H1 (cell line): ENCODE measurements at regions not wholly inside any gene's neighbourhood (a gene's known extent, or its start where the extent isn't known, plus 50 kb on each side); places are given as distances from the start of the nearest gene placed in this dataset.

Source experiments
- CTCF ChIA-PET: fragments of 300-600 bp; sonication (Branson Sonifier 250); formaldehyde crosslinking; loops from one replicate; lab custom pipeline; 2021; ENCODE audit not compliant: partially characterized antibody; lab: Charles Lee
- POLR2A ChIA-PET: fragments of 300-600 bp; sonication (Branson Sonifier 250); formaldehyde crosslinking; loops from one replicate; lab custom pipeline; 2021; ENCODE audit warnings: inconsistent platforms; ENCODE audit not compliant: partially characterized antibody; lab: Charles Lee
- DNase-seq, 2 experiments: peaks; one replicate each; pipeline versions ENCODE4 v3.0.0 to v3.0.0-alpha.2; 2010 to 2022; ENCODE audit warnings: low spot score in 2 of 2, low read depth in 1 of 2, mixed read lengths in 1 of 2
- FAIRE-seq: peaks from 2 replicates; lab custom pipeline; 2011; peaks lifted over from hg19 to GRCh38; lab: Jason Lieb, UNC
- H2AFZ ChIP-seq: 2 replicates; pipeline ENCODE4 v1.8.1; 2012; ENCODE audit warnings: low read length, inconsistent platforms
- H2AK5ac ChIP-seq: 2 replicates; pipeline ENCODE4 v1.6.1; 2013; ENCODE audit warnings: low read depth, low read length
- H2BK120ac ChIP-seq: replicated peaks from 2 replicates; pipeline ENCODE3; 2013; ENCODE audit warnings: low read depth, low read length, inconsistent platforms
- H2BK12ac ChIP-seq: 2 replicates; pipeline ENCODE4 v1.6.1; 2013; ENCODE audit warnings: low read depth, low read length
- H2BK15ac ChIP-seq: 2 replicates; pipeline ENCODE4 v1.6.1; 2013; ENCODE audit warnings: low read length
- H2BK20ac ChIP-seq: 2 replicates; pipeline ENCODE4 v1.6.1; 2013; ENCODE audit warnings: low read length
- H2BK5ac ChIP-seq: 2 replicates; pipeline ENCODE4 v1.6.1; 2013; ENCODE audit warnings: low read depth, low read length
- H3K14ac ChIP-seq: 2 replicates; pipeline ENCODE4 v1.6.1; 2013; ENCODE audit warnings: inconsistent platforms; ENCODE audit not compliant: insufficient read length
- H3K18ac ChIP-seq: 2 replicates; pipeline ENCODE4 v1.6.1; 2013; ENCODE audit warnings: low read length; ENCODE audit errors: extremely low read depth
- H3K23ac ChIP-seq: 2 replicates; pipeline ENCODE4 v1.6.1; 2013; ENCODE audit warnings: inconsistent platforms; ENCODE audit not compliant: insufficient read length
- H3K23me2 ChIP-seq: 2 replicates; pipeline ENCODE4 v1.6.1; 2013; ENCODE audit warnings: low read depth, low read length
- H3K27ac ChIP-seq: 2 replicates; pipeline ENCODE4 v1.6.1; 2011; ENCODE audit warnings: low read depth, low read length, inconsistent platforms
- H3K27me3 ChIP-seq, 4 experiments: replicated peaks in 1 of 4; 1 replicate in 1 of 4; 2 replicates in 3 of 4; pipeline versions ENCODE4 v1.6.1 to v1.8.1; 2011 to 2013; ENCODE audit warnings: low read length in 3 of 4, mild to moderate bottlenecking in 3 of 4, inconsistent platforms in 2 of 4, mixed read lengths in 2 of 4, moderate library complexity in 1 of 4; ENCODE audit not compliant: control insufficient read depth in 3 of 4, insufficient read depth in 3 of 4; ENCODE audit errors: extremely low read depth in 1 of 4
- H3K36me3 ChIP-seq, 4 experiments: 2 replicates each; pipeline versions ENCODE4 v1.6.1 to v1.8.1; 2011 to 2013; ENCODE audit warnings: mild to moderate bottlenecking in 4 of 4, low read length in 3 of 4, moderate library complexity in 2 of 4, control low read depth in 1 of 4, inconsistent platforms in 1 of 4; ENCODE audit not compliant: insufficient read depth in 4 of 4, control insufficient read depth in 2 of 4
- H3K4ac ChIP-seq: replicated peaks from 2 replicates; pipeline ENCODE3; 2013; ENCODE audit warnings: low read length, low read depth, mixed read lengths, inconsistent platforms; ENCODE audit not compliant: insufficient read length
- H3K4me1 ChIP-seq, 4 experiments: replicated peaks in 1 of 4; 1 replicate in 1 of 4; 2 replicates in 3 of 4; pipeline versions ENCODE4 v1.6.1 to v1.8.1; 2011 to 2013; ENCODE audit warnings: low read length in 3 of 4, inconsistent platforms in 2 of 4, mixed read lengths in 1 of 4; ENCODE audit not compliant: insufficient read depth in 4 of 4, control insufficient read depth in 3 of 4
- H3K4me2 ChIP-seq, 2 experiments: 2 replicates each; pipeline versions ENCODE4 v1.6.1 to v1.8.1; 2011 to 2013; ENCODE audit warnings: low read depth in 2 of 2, low read length in 2 of 2, control low read depth in 1 of 2, inconsistent platforms in 1 of 2, mild to moderate bottlenecking in 1 of 2; ENCODE audit not compliant: insufficient read depth in 1 of 2
- H3K4me3 ChIP-seq, 4 experiments: fragments of 200-600, 300-600 bp in 1 of 4; sonication (generic), shearing (Covaris generic), sonication (Bioruptor Twin) in 1 of 4; 2 replicates each; pipeline versions ENCODE4 v1.5.1 to v1.8.1; 2011 to 2016; ENCODE audit warnings: low read length in 4 of 4, low read depth in 3 of 4, control low read depth in 2 of 4, inconsistent platforms in 2 of 4, mild to moderate bottlenecking in 2 of 4, mixed read lengths in 1 of 4, moderate library complexity in 1 of 4; ENCODE audit not compliant: insufficient read depth in 2 of 4; ENCODE audit errors: extremely low read depth in 1 of 4
- H3K56ac ChIP-seq: replicated peaks from 2 replicates; pipeline ENCODE3; 2013; ENCODE audit warnings: low read depth, mild to moderate bottlenecking, mixed read lengths, low read length, inconsistent platforms; ENCODE audit not compliant: insufficient read length
- H3K79me1 ChIP-seq: 2 replicates; pipeline ENCODE4 v1.6.1; 2013; ENCODE audit warnings: low read depth, low read length, control low read depth
- H3K79me2 ChIP-seq, 2 experiments: 2 replicates each; pipeline versions ENCODE4 v1.6.1 to v1.8.1; 2012 to 2013; ENCODE audit warnings: low read length in 2 of 2, mild to moderate bottlenecking in 2 of 2, inconsistent platforms in 1 of 2; ENCODE audit not compliant: insufficient read depth in 2 of 2, control insufficient read depth in 1 of 2
- H3K9ac ChIP-seq, 4 experiments: replicated peaks in 1 of 4; 1 replicate in 1 of 4; 2 replicates in 3 of 4; pipeline versions ENCODE4 v1.6.1 to v1.8.1; 2011 to 2013; ENCODE audit warnings: low read depth in 3 of 4, low read length in 3 of 4, control low read depth in 2 of 4, mild to moderate bottlenecking in 2 of 4, moderate library complexity in 2 of 4, inconsistent platforms in 1 of 4; ENCODE audit errors: extremely low read depth in 1 of 4
- H3K9me3 ChIP-seq, 2 experiments: 2 replicates each; pipeline versions ENCODE4 v1.6.1 to v1.8.1; 2012 to 2013; ENCODE audit warnings: mild to moderate bottlenecking in 2 of 2, moderate library complexity in 2 of 2, control low read depth in 1 of 2, inconsistent platforms in 1 of 2, low read depth in 1 of 2, low read length in 1 of 2, mixed read lengths in 1 of 2; ENCODE audit not compliant: insufficient read depth in 2 of 2
- H4K20me1 ChIP-seq, 2 experiments: replicated peaks in 1 of 2; 2 replicates each; pipeline versions ENCODE3 to v1.8.1; 2011 to 2013; ENCODE audit warnings: inconsistent platforms in 2 of 2, low read length in 2 of 2, mild to moderate bottlenecking in 1 of 2; ENCODE audit not compliant: insufficient read depth in 2 of 2, control insufficient read depth in 1 of 2
- H4K5ac ChIP-seq: 2 replicates; pipeline ENCODE4 v1.6.1; 2013; ENCODE audit warnings: low read length, low read depth, mixed read lengths, inconsistent platforms; ENCODE audit not compliant: insufficient read length
- H4K8ac ChIP-seq: 2 replicates; pipeline ENCODE4 v1.8.0; 2013; ENCODE audit warnings: mild to moderate bottlenecking, moderate library complexity, low read length, inconsistent platforms; ENCODE audit not compliant: insufficient read depth; ENCODE audit errors: extremely low read depth
- H4K91ac ChIP-seq: replicated peaks from 2 replicates; pipeline ENCODE3; 2013; ENCODE audit warnings: low read length, mixed read lengths, inconsistent platforms; ENCODE audit not compliant: insufficient read length
- ASH2L ChIP-seq: fragments of 200-600, 300-600 bp; sonication (generic); IDR thresholded peaks from one replicate; pipeline ENCODE4 v1.7.1; 2017; ENCODE audit warnings: low read length
- BCL11A ChIP-seq, 2 experiments: IDR thresholded peaks; one replicate each; pipeline ENCODE4 v1.6.1; 2011; ENCODE audit warnings: low read depth in 2 of 2, low read length in 2 of 2, mild to moderate bottlenecking in 2 of 2
- BRCA1 ChIP-seq: IDR thresholded peaks from 2 replicates; pipeline ENCODE4 v1.6.1; 2012; ENCODE audit warnings: low read depth, low read length, improper control_type of control experiment
- CHD2 ChIP-seq: IDR thresholded peaks from 2 replicates; pipeline ENCODE4 v1.6.1; 2012; ENCODE audit warnings: low read length, improper control_type of control experiment
- EGR1 ChIP-seq: IDR thresholded peaks from 2 replicates; pipeline ENCODE4 v1.6.1; 2011; ENCODE audit warnings: low read depth, low read length, borderline replicate concordance
- NANOG ChIP-seq: IDR thresholded peaks from 2 replicates; pipeline ENCODE4 v1.6.1; 2011; ENCODE audit warnings: low read length, low read depth, mild to moderate bottlenecking, inconsistent platforms; ENCODE audit not compliant: insufficient read depth, poor library complexity, severe bottlenecking
- PHF8 ChIP-seq: fragments of 200-600 bp; sonication (generic); conservative IDR thresholded peaks from 2 replicates; pipeline ENCODE4 v1.7.1; 2012; ENCODE audit warnings: low read depth, mild to moderate bottlenecking, inconsistent platforms, low read length, moderate library complexity
- RAD21 ChIP-seq, 2 experiments: IDR thresholded peaks in 1 of 2; conservative IDR thresholded peaks in 1 of 2; 2 replicates each; pipeline ENCODE4 v1.6.1; 2011; ENCODE audit warnings: low read depth in 2 of 2, low read length in 2 of 2, improper control_type of control experiment in 1 of 2, inconsistent platforms in 1 of 2, mild to moderate bottlenecking in 1 of 2, moderate library complexity in 1 of 2
- RBBP5 ChIP-seq: IDR thresholded peaks from 2 replicates; pipeline ENCODE4 v1.7.1; 2012; ENCODE audit warnings: low read depth, mild to moderate bottlenecking, inconsistent platforms, low read length, moderate library complexity, borderline replicate concordance
- SP4 ChIP-seq: IDR thresholded peaks from 2 replicates; pipeline ENCODE4 v1.6.1; 2012; ENCODE audit warnings: low read length, inconsistent platforms
- ZNF274 ChIP-seq: IDR thresholded peaks from 2 replicates; pipeline ENCODE4 v1.7.0; 2012; ENCODE audit warnings: low read length, borderline replicate concordance; ENCODE audit errors: extremely low read depth
- WGBS, 2 experiments: shearing (Covaris generic) in 1 of 2; methylation state at CpG; one replicate each; pipeline versions ENCODE4 v1.1.6 to v1.1.7; 2013 to 2015; ENCODE audit warnings: low lambda C conversion rate in 2 of 2, mixed read lengths in 2 of 2, inconsistent platforms in 1 of 2, low coverage in 1 of 2, missing lambda C conversion rate in 1 of 2; ENCODE audit not compliant: insufficient replicate concordance in 2 of 2, insufficient coverage in 1 of 2, insufficient read length in 1 of 2; ENCODE audit errors: extremely low coverage in 1 of 2, missing lambda C conversion rate in 1 of 2; 5-methylcytosine and 5-hydroxymethylcytosine counted together

DNA sequence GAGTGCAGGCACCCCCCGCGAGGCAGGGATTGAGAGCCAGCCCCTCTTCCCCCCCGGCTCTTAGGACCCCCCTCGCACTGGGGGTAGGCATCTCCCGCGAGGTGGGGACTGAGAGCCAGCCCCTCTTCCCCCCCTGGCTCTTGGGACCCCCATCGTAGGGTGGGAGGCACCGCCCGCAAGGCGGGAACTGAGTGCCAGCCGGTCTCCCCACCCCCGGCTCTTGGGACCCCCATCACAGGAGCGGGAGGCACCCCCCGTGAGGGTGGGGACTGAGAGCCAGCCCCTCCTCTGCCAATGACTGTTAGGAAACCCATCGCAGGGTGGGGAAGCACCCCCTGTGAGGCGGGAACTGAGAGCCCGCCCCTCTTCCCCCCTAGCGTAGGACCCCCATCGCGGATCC, 363.4 kb upstream of the SPRY2 start:
- Histone ChIP-seq H2AFZ (no peak overlapping the region), H2BK20ac (no peak overlapping the region), H3K14ac (no peak overlapping the region), H3K79me2 (no peaks in the 10 kb centered on the region), H4K5ac (no peak overlapping the region), H3K9me3 (peaks cover 0 to 25% of the 10 kb centered on the region in 2 experiments; a peak in 2 of 4 replicates), H3K27ac (no peak overlapping the region), H3K27me3 (no peaks in the 10 kb centered on the region), H3K23me2 (no peaks in the 10 kb centered on the region), H3K9ac (no peak overlapping the region), H3K4me2 (no peak overlapping the region), H3K23ac (no peak overlapping the region), H3K36me3 (no peaks in the 10 kb centered on the region), H3K56ac (no peak overlapping the region), H2BK120ac (no peak overlapping the region), H2BK15ac (no peak overlapping the region), H4K91ac (no peak overlapping the region), H3K79me1 (no peaks in the 10 kb centered on the region), H2BK12ac (no peak overlapping the region), H3K4me3 (no peak overlapping the region), H3K4ac (no peak overlapping the region), H2BK5ac (no peak overlapping the region), H4K20me1 (no peaks in the 10 kb centered on the region), H3K18ac (no peak overlapping the region), H4K8ac (no peak overlapping the region), H3K4me1 (no peaks in the 10 kb centered on the region), H2AK5ac (no peak overlapping the region)
- ChIA-PET CTCF (no interaction called here), POLR2A (no interaction called here)
- TF ChIP-seq EGR1 (no peak), RAD21 (IDR thresholded peaks at IDR 0.05 in 1 of 2, conservative IDR thresholded peaks at IDR 0.05 in 1 of 2; ENCODE audit: low read depth in 2 of 2, low read length in 2 of 2) (no peak), SP4 (no peak), PHF8 (no peak), NANOG (no peak), BRCA1 (no peak), RBBP5 (no peak), ASH2L (no peak), ZNF274 (no peak), BCL11A (IDR thresholded peaks at IDR 0.05; ENCODE audit: low read depth in 2 of 2, low read length in 2 of 2) (no peak), CHD2 (no peak)
- FAIRE-seq (no peak), DNase-seq (no peak)
- 100% methylated on average over 2 of the region's 20 CpGs; no CpG with 5 or more reads in 1 of the 2 experiments for WGBS, 2 experiments
